HFFc6 (cell line): ENCODE measurements at regions not wholly inside any gene's neighbourhood (a gene's known extent, or its start where the extent isn't known, plus 50 kb on each side); places are given as distances from the start of the nearest gene placed in this dataset.

Experiments
- DNase-seq: peaks from one replicate; pipeline ENCODE4 v3.0.0-alpha.2; 2018
- H3K27ac Mint-ChIP-seq: 2 replicates; pipeline ENCODE4 v1.8.0; 2020; ENCODE audit warnings: mild to moderate bottlenecking, mixed read lengths
- H3K27me3 Mint-ChIP-seq: 2 replicates; pipeline ENCODE4 v1.8.0; 2021; ENCODE audit warnings: mild to moderate bottlenecking, moderate library complexity, mixed read lengths; ENCODE audit not compliant: insufficient read depth
- H3K36me3 Mint-ChIP-seq: 2 replicates; pipeline ENCODE4 v1.8.0; 2021; ENCODE audit warnings: low read depth, mixed read lengths
- H3K4me1 Mint-ChIP-seq: 2 replicates; pipeline ENCODE4 v1.8.0; 2020; ENCODE audit warnings: low read depth, mixed read lengths
- H3K4me3 Mint-ChIP-seq: 2 replicates; pipeline ENCODE4 v1.8.0; 2020; ENCODE audit warnings: mild to moderate bottlenecking, moderate library complexity, mixed read lengths
- H3K9me3 Mint-ChIP-seq: 2 replicates; pipeline ENCODE4 v1.8.0; 2020; ENCODE audit warnings: mild to moderate bottlenecking, mixed read lengths
- CTCF ChIP-seq: fragments of 200-600 bp; sonication (generic); IDR thresholded peaks from 2 replicates; pipeline ENCODE4 v1.5.0; 2021; ENCODE audit warnings: antibody characterized with exemption, mild to moderate bottlenecking

- Mint-ChIP-seq H3K9me3 (no peaks in the 10 kb centered on the region), H3K27ac (no peak overlapping the region), H3K27me3 (peaks cover 29% of the 10 kb centered on the region), H3K4me1 (peaks cover 2% of the 10 kb centered on the region), H3K4me3 (no peak overlapping the region), H3K36me3 (no peaks in the 10 kb centered on the region)
- TF ChIP-seq CTCF: no peak
- DNase-seq: no peak
Observed at GRCh38 chr17:77722366-77722765, 236.1 kb upstream of the TNRC6C start.

GRCh38 chr17:77723071-77723908 lies 235.2 kb upstream of the TNRC6C start:
- Mint-ChIP-seq H3K4me3 (no peak overlapping the region), H3K36me3 (no peaks in the 10 kb centered on the region), H3K4me1 (peaks cover 10% of the 10 kb centered on the region), H3K27ac (no peak overlapping the region), H3K27me3 (peaks cover 37% of the 10 kb centered on the region), H3K9me3 (no peaks in the 10 kb centered on the region)
- TF ChIP-seq CTCF: no peak
- DNase-seq: no peak

GRCh38 chr17:77723909-77724875 lies 234.3 kb upstream of the TNRC6C start:
- no peak for TF ChIP-seq CTCF
- Mint-ChIP-seq H3K36me3 (no peaks in the 10 kb centered on the region), H3K27me3 (peaks cover 37% of the 10 kb centered on the region), H3K4me1 (peaks cover 10% of the 10 kb centered on the region), H3K9me3 (no peaks in the 10 kb centered on the region), H3K27ac (no peak overlapping the region), H3K4me3 (no peak overlapping the region)
- no peak for DNase-seq

- H3K27me3 Mint-ChIP-seq: peaks cover 42% of the 10 kb centered on the region
Observed at GRCh38 chr17:77724876-77725615, 233.5 kb upstream of the TNRC6C start.

More at GRCh38 chr17:77724876-77725615, 233.5 kb upstream of the TNRC6C start:
- Mint-ChIP-seq H3K36me3 (no peaks in the 10 kb centered on the region), H3K27ac (no peak overlapping the region), H3K4me3 (no peak overlapping the region), H3K4me1 (peaks cover 10% of the 10 kb centered on the region), H3K9me3 (no peaks in the 10 kb centered on the region)
- TF ChIP-seq CTCF: no peak
- DNase-seq: no peak
